ENCODE measurements at regions not wholly inside any gene's neighbourhood (a gene's known extent, or its start where the extent isn't known, plus 50 kb on each side); places are given as distances from the start of the nearest gene placed in this dataset.
A peak's percentile ranks its signal among the peaks of the same experiment; 100 is the strongest.

GRCh38 chr14:95392841-95393240 is 73.1 kb upstream of the CLMN start:
- H3K27ac ChIP-seq, result no peak overlapping the region
- no peak overlapping the region for H3K4me3 ChIP-seq

- H3K4me3 ChIP-seq, result no peak overlapping the region
- H3K27ac ChIP-seq, result no peak overlapping the region
These were observed 71.6 kb upstream of the CLMN start for GRCh38 chr14:95391331-95391730.

GRCh38 chr14:95389471-95390011 is 69.8 kb upstream of the CLMN start:
- peak overlapping the region in 5 of 21 experiments; percentile 25 to 65 (median 51) for H3K27ac ChIP-seq
- H3K4me3 ChIP-seq, result no peak overlapping the region

- Histone ChIP-seq H3K27ac (peak overlapping the region in 2 of 21 experiments; percentile 1 to 65), H3K4me3 (no peak overlapping the region)
These were observed 69.0 kb upstream of the CLMN start for GRCh38 chr14:95388699-95389098.

GRCh38 chr14:95387826-95388445 is 68.2 kb upstream of the CLMN start:
- H3K4me3 ChIP-seq, result no peak overlapping the region
- H3K27ac ChIP-seq, result peak overlapping the region in 1 of 21 experiments; percentile 1

- no peak overlapping the region for H3K27ac ChIP-seq
- H3K4me3 ChIP-seq, result no peak overlapping the region
These were observed 66.9 kb upstream of the CLMN start for GRCh38 chr14:95386536-95387095.

- no peak overlapping the region for H3K4me3 ChIP-seq
- no peak overlapping the region for H3K27ac ChIP-seq
These were observed 66.0 kb upstream of the CLMN start for GRCh38 chr14:95385701-95386100.

GRCh38 chr14:95382747-95383146 is 63.0 kb upstream of the CLMN start:
- no peak overlapping the region for H3K27ac ChIP-seq

GRCh38 chr14:95381726-95382125 is 62.0 kb upstream of the CLMN start:
- Histone ChIP-seq H3K4me3 (no peak overlapping the region), H3K27ac (no peak overlapping the region)

More at GRCh38 chr14:95382747-95383146, 63.0 kb upstream of the CLMN start:
- no peak overlapping the region for H3K4me3 ChIP-seq

GRCh38 chr14:95380350-95381042 is 60.8 kb upstream of the CLMN start:
- no peak overlapping the region for H3K4me3 ChIP-seq
- no peak overlapping the region for H3K27ac ChIP-seq

- Histone ChIP-seq H3K27ac (no peak overlapping the region), H3K4me3 (no peak overlapping the region)
These were observed 59.9 kb upstream of the CLMN start for GRCh38 chr14:95379634-95380033.

GRCh38 chr14:95375539-95376109 is 55.9 kb upstream of the CLMN start:
- no peak overlapping the region for H3K4me3 ChIP-seq
- H3K27ac ChIP-seq, result no peak overlapping the region

- H3K4me3 ChIP-seq, result no peak overlapping the region
- no peak overlapping the region for H3K27ac ChIP-seq
These were observed 54.7 kb upstream of the CLMN start for GRCh38 chr14:95374239-95374997.

- no peak overlapping the region for H3K4me3 ChIP-seq
- no peak overlapping the region for H3K27ac ChIP-seq
These were observed 50.4 kb upstream of the CLMN start for GRCh38 chr14:95370076-95370475.
